Naive thymus-derived CD4-positive, alpha-beta T cell (primary cell): ENCODE measurements at regions not wholly inside any gene's neighbourhood (a gene's known extent, or its start where the extent isn't known, plus 50 kb on each side); places are given as distances from the start of the nearest gene placed in this dataset.

Source experiments
- ATAC-seq: fragments of 150-1000 bp; cut with Tn5 transposase; 2 replicates; pipeline ENCODE4 v1.10.0; 2021; ENCODE audit warnings: mild to moderate bottlenecking, moderate library complexity
- CTCF ChIA-PET: fragments of 350-600 bp; sonication (Branson Sonifier 250); formaldehyde crosslinking; loops from one replicate; lab custom pipeline; 2021; ENCODE audit warnings: antibody characterized with exemption; lab: Charles Lee
- POLR2A ChIA-PET: fragments of 350-600 bp; sonication (Branson Sonifier 250); formaldehyde crosslinking; loops from one replicate; lab custom pipeline; 2021; ENCODE audit warnings: antibody characterized with exemption, inconsistent platforms; lab: Charles Lee
- DNase-seq, 9 donors: peaks; one replicate each; pipeline versions ENCODE4 v3.0.0 to v3.0.0-alpha.2; 2020 to 2022; ENCODE audit warnings: mixed read lengths in 1 of 9
- H3K27ac ChIP-seq: one replicate; pipeline ENCODE4 v1.7.0; 2013; ENCODE audit warnings: mild to moderate bottlenecking, low read depth, low read length, moderate library complexity
- H3K27me3 ChIP-seq, 2 donors: one replicate each; pipeline ENCODE4 v1.7.0; 2013; ENCODE audit warnings: low read length in 2 of 2, mild to moderate bottlenecking in 2 of 2, moderate library complexity in 2 of 2; ENCODE audit not compliant: control insufficient read depth in 2 of 2, insufficient read depth in 2 of 2
- H3K36me3 ChIP-seq, 3 experiments: 1 replicate in 2 of 3; 2 replicates in 1 of 3; pipeline ENCODE4 v1.7.0; 2013; ENCODE audit warnings: low read length in 3 of 3, mild to moderate bottlenecking in 3 of 3, moderate library complexity in 1 of 3; ENCODE audit not compliant: insufficient read depth in 3 of 3, control insufficient read depth in 2 of 3
- H3K4me1 ChIP-seq, 2 donors: one replicate each; pipeline ENCODE4 v1.7.0; 2013; ENCODE audit warnings: low read length in 2 of 2, mild to moderate bottlenecking in 2 of 2, moderate library complexity in 1 of 2; ENCODE audit not compliant: control insufficient read depth in 2 of 2, insufficient read depth in 2 of 2
- H3K4me3 ChIP-seq: 2 replicates; pipeline ENCODE4 v1.7.0; 2013; ENCODE audit warnings: mild to moderate bottlenecking, low read length
- H3K9me3 ChIP-seq, 3 experiments: 1 replicate in 2 of 3; 2 replicates in 1 of 3; pipeline ENCODE4 v1.7.0; 2013; ENCODE audit warnings: low read length in 3 of 3; ENCODE audit not compliant: control insufficient read depth in 2 of 3
- H3K27ac Mint-ChIP-seq, 9 donors: one replicate each; pipeline ENCODE4 v1.8.0; 2020 to 2022; ENCODE audit warnings: mixed read lengths in 9 of 9, mild to moderate bottlenecking in 8 of 9, moderate library complexity in 5 of 9, inconsistent platforms in 2 of 9
- H3K27me3 Mint-ChIP-seq, 5 donors: one replicate each; pipeline ENCODE4 v1.8.0; 2021 to 2022; ENCODE audit warnings: mixed read lengths in 5 of 5, mild to moderate bottlenecking in 1 of 5
- H3K36me3 Mint-ChIP-seq, 5 donors: one replicate each; pipeline ENCODE4 v1.8.0; 2020 to 2022; ENCODE audit warnings: mixed read lengths in 5 of 5, mild to moderate bottlenecking in 3 of 5, inconsistent platforms in 1 of 5
- H3K4me1 Mint-ChIP-seq, 7 donors: one replicate each; pipeline ENCODE4 v1.8.0; 2020 to 2022; ENCODE audit warnings: mixed read lengths in 7 of 7, mild to moderate bottlenecking in 3 of 7, inconsistent platforms in 1 of 7
- H3K4me3 Mint-ChIP-seq, 10 donors: one replicate each; pipeline ENCODE4 v1.8.0; 2020 to 2022; ENCODE audit warnings: mild to moderate bottlenecking in 10 of 10, mixed read lengths in 10 of 10, moderate library complexity in 6 of 10, inconsistent platforms in 2 of 10
- H3K9me3 Mint-ChIP-seq, 11 donors: one replicate each; pipeline ENCODE4 v1.8.0; 2020 to 2022; ENCODE audit warnings: mixed read lengths in 11 of 11, mild to moderate bottlenecking in 4 of 11, inconsistent platforms in 1 of 11, moderate library complexity in 1 of 11
- intact Hi-C, 2 donors: fragments of 100-400 bp; cut with micrococcal nuclease; formaldehyde crosslinking; loops; one replicate each; pipeline ENCODE4 v1.15.1; 2023

DNA sequence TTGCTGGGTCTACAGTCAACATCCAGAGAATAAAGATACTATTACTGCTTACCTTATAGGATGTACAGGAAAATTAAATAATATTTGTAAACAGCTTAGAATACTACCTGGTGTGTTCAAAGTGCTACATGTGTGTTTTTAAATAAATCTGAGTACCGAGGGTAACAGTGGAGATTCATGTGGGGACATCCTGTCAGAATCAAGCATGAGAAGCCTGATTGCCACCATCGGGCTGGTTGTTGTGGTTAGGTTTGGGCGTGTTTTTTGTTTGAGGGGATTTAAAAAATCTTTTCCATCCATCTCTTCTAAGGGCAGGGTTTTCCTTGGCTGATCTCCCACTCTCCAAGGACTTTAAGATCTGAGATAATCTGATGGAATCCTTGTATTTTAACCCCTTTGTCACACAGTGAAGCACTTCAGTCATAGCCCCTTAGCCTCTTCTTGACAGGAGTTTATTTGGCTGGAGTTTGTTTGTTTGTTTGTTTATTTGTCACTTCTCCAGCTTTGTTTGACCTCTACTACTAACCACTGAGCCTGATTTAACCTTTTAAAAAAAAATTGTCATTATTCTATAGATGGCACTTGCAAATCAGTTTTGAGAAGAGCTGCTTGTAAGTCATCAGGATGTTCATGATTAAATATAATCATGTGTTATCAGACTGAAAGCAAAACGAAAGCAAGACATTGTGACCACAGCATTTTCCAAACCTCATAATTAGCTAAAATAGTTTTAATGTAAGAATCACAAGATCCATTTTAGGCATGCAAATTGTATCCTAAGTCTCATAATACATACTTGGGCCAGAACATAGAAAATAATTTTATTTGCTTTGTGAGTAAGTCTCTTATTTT, 72.8 kb upstream of the RARB start:
- no peak for DNase-seq
- CTCF ChIA-PET, result no interaction called here

DNA sequence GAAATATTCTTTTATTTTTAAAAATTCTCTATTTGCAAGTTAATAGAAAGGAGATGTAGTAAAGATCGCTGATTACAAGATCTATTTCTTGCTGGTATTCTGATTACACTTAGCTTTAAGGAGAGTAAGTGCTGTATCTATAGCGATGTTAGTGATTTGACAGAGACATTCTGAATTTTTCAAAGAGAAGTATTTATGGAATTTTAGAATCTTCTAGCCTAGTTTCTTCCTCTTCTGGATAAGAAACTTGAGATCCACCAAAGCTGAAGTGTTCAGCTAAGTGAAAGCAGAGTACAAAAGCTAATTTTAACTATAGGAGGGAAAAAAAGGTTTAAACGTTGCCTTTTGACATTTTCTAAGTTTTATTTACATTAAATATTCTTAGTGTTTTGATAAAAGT, 72.1 kb upstream of the RARB start:
- DNase-seq (no peak), ATAC-seq (no peak)
- Mint-ChIP-seq H3K4me1 (no peaks in the 10 kb centered on the region), H3K27ac (no peak overlapping the region), H3K4me3 (no peak overlapping the region), H3K27me3 (no peaks in the 10 kb centered on the region), H3K9me3 (peaks cover 0 to 18% (median 4%) of the 10 kb centered on the region in 11 donors), H3K36me3 (no peaks in the 10 kb centered on the region)
- ChIA-PET CTCF (no interaction called here), POLR2A (no interaction called here)
- Histone ChIP-seq H3K4me1 (no peaks in the 10 kb centered on the region), H3K36me3 (no peaks in the 10 kb centered on the region), H3K4me3 (no peak overlapping the region), H3K9me3 (no peaks in the 10 kb centered on the region), H3K27ac (no peak overlapping the region), H3K27me3 (no peaks in the 10 kb centered on the region)
- intact Hi-C loops, result no loop called here

More for the DNA sequence above, 72.8 kb upstream of the RARB start:
- intact Hi-C loops, result no loop called here
- H3K9me3 Mint-ChIP-seq, result peaks cover 0 to 17% (median 4%) of the 10 kb centered on the region in 11 donors
- no peaks in the 10 kb centered on the region for H3K27me3 Mint-ChIP-seq
- H3K4me1 ChIP-seq, result no peaks in the 10 kb centered on the region
- ATAC-seq, result no peak
- H3K4me3 ChIP-seq, result no peak overlapping the region
- no peak overlapping the region for H3K4me3 Mint-ChIP-seq
- H3K27ac Mint-ChIP-seq, result no peak overlapping the region
- H3K36me3 ChIP-seq, result no peaks in the 10 kb centered on the region
- no peaks in the 10 kb centered on the region for H3K36me3 Mint-ChIP-seq
- H3K4me1 Mint-ChIP-seq, result no peaks in the 10 kb centered on the region
- POLR2A ChIA-PET, result no interaction called here
- no peak overlapping the region for H3K27ac ChIP-seq
- H3K27me3 ChIP-seq, result no peaks in the 10 kb centered on the region
- no peaks in the 10 kb centered on the region for H3K9me3 ChIP-seq

DNA sequence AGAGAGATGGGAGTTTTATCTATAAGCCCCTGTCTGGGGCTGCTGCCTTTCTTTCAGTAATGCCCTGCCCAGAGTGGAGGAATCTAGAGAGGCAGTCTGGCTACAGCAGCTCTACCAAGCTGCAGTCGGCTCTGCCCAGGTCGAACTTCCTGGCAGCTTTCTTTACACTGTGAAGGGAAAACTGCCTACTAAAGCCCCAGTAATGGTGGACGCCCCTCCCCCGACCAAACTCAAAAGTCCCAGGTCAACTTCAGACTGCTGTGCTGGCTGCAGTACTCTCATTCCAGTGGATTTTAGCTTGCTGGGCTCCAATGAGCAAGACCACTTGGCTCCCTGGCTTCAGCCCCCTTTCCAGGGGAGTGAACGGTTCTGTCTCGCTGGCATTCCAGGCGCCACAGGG, 65.9 kb upstream of the RARB start:
- H3K27me3 ChIP-seq, result no peaks in the 10 kb centered on the region
- ChIA-PET CTCF (no interaction called here), POLR2A (no interaction called here)
- no peak for ATAC-seq
- no peak overlapping the region for H3K4me3 ChIP-seq
- no peaks in the 10 kb centered on the region for H3K9me3 ChIP-seq
- intact Hi-C loops, result no loop called here
- Mint-ChIP-seq H3K4me1 (no peaks in the 10 kb centered on the region), H3K4me3 (no peak overlapping the region), H3K9me3 (peaks cover 0 to 25% (median 8%) of the 10 kb centered on the region in 11 donors), H3K27ac (no peak overlapping the region), H3K36me3 (no peaks in the 10 kb centered on the region), H3K27me3 (peaks cover 0 to 5% (median 0%) of the 10 kb centered on the region in 5 donors)
- no peaks in the 10 kb centered on the region for H3K4me1 ChIP-seq
- H3K27ac ChIP-seq, result no peak overlapping the region
- no peak for DNase-seq
- H3K36me3 ChIP-seq, result no peaks in the 10 kb centered on the region

DNA sequence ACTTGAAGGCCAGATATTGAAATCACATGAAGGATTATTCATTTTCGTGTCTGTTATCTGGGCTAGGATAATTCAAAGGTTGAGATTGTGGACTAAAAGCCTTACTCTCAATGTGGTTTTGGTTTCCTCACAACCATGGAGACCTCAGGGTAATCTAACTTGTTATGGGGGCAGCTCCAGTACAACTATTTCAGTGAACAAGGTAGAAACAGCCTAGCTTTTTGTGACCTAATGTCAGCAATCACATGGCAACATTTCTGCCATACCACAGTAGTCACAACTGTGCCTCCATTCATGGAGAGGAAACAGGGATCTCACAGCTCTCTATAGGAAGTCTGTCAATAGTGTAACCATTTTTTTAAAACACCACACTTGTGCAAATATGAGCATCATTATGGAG, 62.4 kb upstream of the RARB start:
- Histone ChIP-seq H3K9me3 (no peaks in the 10 kb centered on the region), H3K27me3 (no peaks in the 10 kb centered on the region), H3K27ac (no peak overlapping the region), H3K36me3 (no peaks in the 10 kb centered on the region), H3K4me1 (no peaks in the 10 kb centered on the region), H3K4me3 (no peak overlapping the region)
- ATAC-seq (no peak), DNase-seq (no peak)
- Mint-ChIP-seq H3K9me3 (peaks cover 0 to 11% (median 6%) of the 10 kb centered on the region in 11 donors), H3K36me3 (no peaks in the 10 kb centered on the region), H3K4me3 (no peak overlapping the region), H3K27me3 (peaks cover 0 to 5% (median 0%) of the 10 kb centered on the region in 5 donors), H3K27ac (no peak overlapping the region), H3K4me1 (no peaks in the 10 kb centered on the region)
- intact Hi-C loops, result no loop called here
- ChIA-PET CTCF (no interaction called here), POLR2A (no interaction called here)

DNA sequence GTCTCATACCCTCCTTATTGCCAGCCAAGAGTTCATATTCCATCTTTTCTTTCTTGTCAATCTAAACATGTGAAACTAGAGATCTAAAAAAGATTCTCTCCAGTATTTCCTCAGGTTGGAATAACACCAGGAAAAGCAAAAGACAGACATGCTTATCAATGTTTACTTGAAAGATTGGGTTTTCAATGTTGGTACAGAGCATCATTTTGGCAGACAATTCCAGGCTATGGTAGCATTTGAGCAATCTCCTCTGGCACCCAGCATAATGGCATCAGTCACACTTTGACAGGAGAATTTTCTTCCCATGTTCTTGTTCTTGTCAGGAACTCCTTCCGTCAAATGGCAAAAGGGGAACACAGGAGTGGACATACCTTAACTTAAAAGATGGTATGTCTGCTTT, 61.0 kb upstream of the RARB start:
- H3K27ac ChIP-seq, result no peak overlapping the region
- H3K36me3 ChIP-seq, result no peaks in the 10 kb centered on the region
- H3K27me3 Mint-ChIP-seq, result peaks cover 0 to 5% (median 0%) of the 10 kb centered on the region in 5 donors
- H3K4me3 ChIP-seq, result no peak overlapping the region
- CTCF ChIA-PET, result no interaction called here
- ATAC-seq, result no peak
- H3K27ac Mint-ChIP-seq, result no peak overlapping the region
- H3K4me3 Mint-ChIP-seq, result no peak overlapping the region
- peaks cover 0 to 11% (median 5%) of the 10 kb centered on the region in 11 donors for H3K9me3 Mint-ChIP-seq
- H3K4me1 ChIP-seq, result no peaks in the 10 kb centered on the region
- H3K27me3 ChIP-seq, result no peaks in the 10 kb centered on the region
- POLR2A ChIA-PET, result no interaction called here
- H3K9me3 ChIP-seq, result no peaks in the 10 kb centered on the region
- no peaks in the 10 kb centered on the region for H3K4me1 Mint-ChIP-seq
- intact Hi-C loops, result no loop called here
- H3K36me3 Mint-ChIP-seq, result no peaks in the 10 kb centered on the region
- no peak for DNase-seq

DNA sequence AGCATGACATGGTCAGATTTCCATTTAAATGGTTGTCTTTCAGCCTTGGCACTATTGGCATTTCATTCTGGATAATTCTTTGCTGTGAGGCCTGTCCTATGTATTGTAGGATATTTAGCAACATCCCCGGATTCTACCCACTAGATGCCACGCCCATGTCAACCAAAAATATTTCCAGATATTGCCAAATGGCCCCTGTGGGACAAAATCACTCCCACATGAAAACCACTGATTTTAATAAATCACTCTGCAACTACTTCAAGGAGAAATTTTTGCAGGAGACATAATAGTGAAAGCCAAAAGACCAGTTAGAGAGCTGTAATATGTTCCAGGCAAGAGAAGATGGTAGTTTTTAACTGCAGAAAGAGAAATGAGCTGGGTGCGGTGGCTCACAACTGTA, 55.9 kb upstream of the RARB start:
- no peak overlapping the region for H3K27ac Mint-ChIP-seq
- Histone ChIP-seq H3K27ac (no peak overlapping the region), H3K27me3 (no peaks in the 10 kb centered on the region), H3K4me1 (no peaks in the 10 kb centered on the region), H3K36me3 (no peaks in the 10 kb centered on the region), H3K9me3 (no peaks in the 10 kb centered on the region), H3K4me3 (no peak overlapping the region)
- CTCF ChIA-PET, result no interaction called here
- H3K36me3 Mint-ChIP-seq, result peaks cover 0 to 3% (median 0%) of the 10 kb centered on the region in 5 donors
- ATAC-seq (no peak), DNase-seq (no peak)
- peaks cover 0 to 14% (median 0%) of the 10 kb centered on the region in 11 donors for H3K9me3 Mint-ChIP-seq
- POLR2A ChIA-PET, result no interaction called here
- no peak overlapping the region for H3K4me3 Mint-ChIP-seq
- intact Hi-C loops, result no loop called here
- H3K27me3 Mint-ChIP-seq, result peaks cover 0 to 5% (median 0%) of the 10 kb centered on the region in 5 donors
- H3K4me1 Mint-ChIP-seq, result no peaks in the 10 kb centered on the region

DNA sequence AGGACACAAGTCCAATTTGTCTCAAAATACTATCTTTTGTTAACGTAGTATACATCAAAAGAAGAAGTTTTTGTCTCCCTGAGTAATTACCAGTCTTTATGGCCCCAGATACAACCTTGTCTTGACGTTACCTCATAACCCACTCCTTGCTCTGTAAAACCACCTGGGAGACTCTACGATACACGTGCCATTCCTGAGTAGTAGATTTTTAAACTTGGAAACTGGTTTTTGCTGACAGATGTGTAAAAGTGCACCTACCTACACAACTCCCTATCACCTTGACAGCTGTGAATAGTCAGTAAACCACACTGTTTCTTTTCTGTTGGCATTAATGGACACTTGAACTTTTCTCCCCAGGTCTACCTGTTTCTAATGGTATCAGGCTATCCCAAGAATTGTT, 51.7 kb upstream of the RARB start:
- no peak for ATAC-seq
- Mint-ChIP-seq H3K4me3 (no peak overlapping the region), H3K9me3 (peaks cover 0 to 10% (median 0%) of the 10 kb centered on the region in 11 donors), H3K36me3 (peaks cover 0 to 3% (median 0%) of the 10 kb centered on the region in 5 donors), H3K27me3 (peaks cover 0 to 5% (median 0%) of the 10 kb centered on the region in 5 donors), H3K4me1 (no peaks in the 10 kb centered on the region), H3K27ac (no peak overlapping the region)
- Histone ChIP-seq H3K27ac (no peak overlapping the region), H3K4me1 (no peaks in the 10 kb centered on the region), H3K36me3 (no peaks in the 10 kb centered on the region), H3K9me3 (no peaks in the 10 kb centered on the region), H3K27me3 (no peaks in the 10 kb centered on the region), H3K4me3 (no peak overlapping the region)
- ChIA-PET POLR2A (no interaction called here), CTCF (no interaction called here)
- no peak for DNase-seq
- intact Hi-C loops, result no loop called here
